ENCODE measurements at regions not wholly inside any gene's neighbourhood (a gene's known extent, or its start where the extent isn't known, plus 50 kb on each side); places are given as distances from the start of the nearest gene placed in this dataset.

DNA sequence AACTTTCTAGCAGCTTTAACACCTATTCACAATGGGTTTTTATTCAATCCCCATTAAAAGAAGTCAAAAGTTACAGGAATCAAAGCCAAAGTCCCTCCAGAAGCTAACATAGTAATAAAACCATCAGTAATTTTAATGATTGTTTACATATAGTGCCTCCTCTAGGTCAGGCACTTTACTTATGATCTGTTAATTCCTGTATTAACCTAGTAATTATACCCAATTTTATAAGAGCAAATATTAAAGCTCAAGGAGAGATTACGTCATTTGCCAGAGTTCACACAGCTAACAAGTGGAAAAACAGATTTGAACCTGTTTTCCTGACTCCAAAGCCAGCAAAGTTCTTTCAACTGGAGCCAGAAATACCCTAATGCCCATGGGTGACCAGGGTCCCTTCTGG is 112.9 kb upstream of the F3 start:
- TF ChIP-seq LEF1 (IDR thresholded peaks at IDR 0.05; ENCODE audit: borderline replicate concordance) (no peak), SUZ12 (IDR thresholded peaks at IDR 0.05) (no peak), TARDBP (IDR thresholded peaks at IDR 0.05) (no peak), FOXK2 (IDR thresholded peaks at IDR 0.05) (no peak), SP1 (IDR thresholded peaks at IDR 0.05) (no peak)
